ENCODE measurements at regions not wholly inside any gene's neighbourhood (a gene's known extent, or its start where the extent isn't known, plus 50 kb on each side); places are given as distances from the start of the nearest gene placed in this dataset.

GRCh38 chr4:107562316-107562715 lies 157.7 kb downstream of the PAPSS1 start:
- no peak for DNase-seq (ENCODE audit: low read depth)

DNA sequence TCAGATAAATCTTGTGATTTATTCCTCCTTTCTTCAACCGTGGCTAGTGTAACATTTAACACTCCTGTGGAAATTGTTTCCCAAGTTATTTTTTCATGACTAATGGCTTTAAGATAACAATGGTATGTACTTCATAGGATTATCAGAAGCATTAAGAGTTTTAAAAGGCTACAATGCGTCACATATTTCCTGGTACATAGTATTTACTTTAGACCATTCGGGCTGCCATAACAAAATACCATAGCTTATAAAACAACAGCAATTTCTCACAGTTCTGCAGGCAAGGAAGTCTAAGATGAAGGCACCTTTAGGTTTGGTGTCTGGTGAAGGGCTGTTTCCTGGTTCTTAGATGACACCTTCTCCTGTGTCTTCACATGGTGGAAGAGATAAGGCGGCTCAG lies 158.6 kb downstream of the PAPSS1 start:
- DNase-seq (ENCODE audit: low read depth) = no peak

GRCh38 chr4:107559653-107560052 lies 160.4 kb downstream of the PAPSS1 start:
- DNase-seq (ENCODE audit: low read depth) = no peak

DNA sequence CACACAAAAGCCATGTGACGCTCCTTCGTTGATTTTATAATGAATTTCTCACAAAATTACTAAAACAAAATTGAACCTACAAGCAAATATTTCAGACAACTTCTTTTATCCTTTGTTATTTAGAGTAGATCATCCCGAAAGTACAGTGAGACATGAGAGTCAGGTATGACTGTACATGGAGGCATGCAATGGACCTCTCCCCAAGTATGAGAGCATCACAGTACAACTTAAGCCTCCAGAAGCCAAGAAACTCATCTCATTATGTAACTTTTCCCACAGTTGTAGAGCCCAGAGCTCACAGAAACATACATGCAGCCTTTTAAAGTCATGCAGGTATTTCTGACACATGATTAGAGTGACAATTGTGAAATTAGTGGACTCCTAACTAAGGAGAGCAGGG lies 167.7 kb downstream of the PAPSS1 start:
- DNase-seq (ENCODE audit: low read depth) = no peak

DNA sequence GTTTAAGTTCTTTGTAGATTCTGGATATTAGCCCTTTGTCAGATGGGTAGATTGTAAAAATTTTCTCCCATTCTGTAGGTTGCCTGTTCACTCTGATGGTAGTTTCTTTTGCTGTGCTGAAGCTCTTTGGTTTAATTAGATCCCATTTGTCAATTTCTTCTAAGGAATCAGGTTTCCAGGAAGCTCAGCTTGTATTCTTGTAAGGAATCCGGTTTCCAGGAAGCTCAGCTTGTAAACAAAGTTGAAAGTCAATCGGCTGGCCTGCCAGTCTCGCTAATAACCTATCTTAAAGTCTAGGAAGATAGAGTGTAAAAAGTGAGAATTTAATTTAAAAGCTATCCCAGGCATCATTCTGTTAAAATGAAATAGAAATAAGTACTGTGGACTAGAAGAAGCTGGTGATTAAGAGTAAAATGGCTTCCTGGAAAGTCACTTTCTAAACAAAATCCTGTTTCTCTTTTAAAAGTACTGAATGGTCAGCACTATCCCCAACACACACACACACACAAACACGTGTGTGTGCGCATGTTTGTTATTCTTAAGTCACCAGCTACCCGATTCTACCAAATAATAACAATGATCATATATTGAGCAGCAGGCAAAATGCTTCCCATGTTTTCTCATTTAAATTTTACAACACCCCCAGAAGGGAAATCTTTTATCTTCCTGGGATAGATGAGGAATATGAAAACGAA lies 171.7 kb downstream of the PAPSS1 start:
- peak; percentile 21 for DNase-seq (ENCODE audit: low read depth)

- no peak for DNase-seq (ENCODE audit: low read depth)
These were observed 173.4 kb downstream of the PAPSS1 start for GRCh38 chr4:107546638-107547037.

DNA sequence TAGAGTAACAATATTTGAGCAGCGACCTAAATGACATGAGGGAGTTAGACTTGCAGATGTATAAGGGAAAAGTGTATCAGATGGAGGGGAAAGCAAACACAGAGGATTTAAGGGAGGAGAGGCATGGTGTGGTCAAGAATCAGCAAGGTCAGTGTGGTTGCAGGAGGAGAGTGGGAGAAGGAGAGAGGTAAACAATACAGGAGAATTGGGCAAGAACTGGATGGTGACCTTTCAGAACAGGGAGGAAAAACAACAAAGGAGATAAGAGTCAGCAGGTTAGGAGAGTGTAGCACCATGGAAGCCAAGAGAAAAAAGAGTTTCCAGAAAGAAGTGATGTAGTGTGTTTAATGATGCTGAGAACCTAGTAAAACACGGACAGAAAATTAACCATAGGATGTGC lies 178.5 kb downstream of the PAPSS1 start:
- no peak for DNase-seq (ENCODE audit: low read depth)

DNA sequence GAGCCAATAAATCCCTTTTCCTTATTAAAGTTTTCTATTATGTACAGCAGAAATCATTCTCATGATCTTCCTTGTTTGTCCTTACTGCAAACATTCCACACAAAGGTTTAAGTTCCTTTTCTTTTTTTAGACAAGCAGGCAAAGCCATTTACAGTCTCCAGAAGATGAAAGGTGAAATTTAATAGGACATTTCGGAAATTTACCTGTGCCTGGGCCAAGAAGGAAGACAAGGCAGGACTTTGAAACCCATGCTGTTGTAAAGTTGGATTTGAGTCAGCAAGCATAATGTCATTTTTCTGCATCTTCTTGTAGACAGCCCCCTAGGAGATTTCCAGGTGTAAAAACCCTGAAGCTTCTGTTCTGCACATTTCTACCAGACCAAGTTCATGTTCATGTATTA lies 188.1 kb downstream of the PAPSS1 start:
- no peak for DNase-seq (ENCODE audit: low read depth)

GRCh38 chr4:107520368-107520767 lies 199.7 kb downstream of the PAPSS1 start:
- no peak for DNase-seq (ENCODE audit: low read depth)

DNA sequence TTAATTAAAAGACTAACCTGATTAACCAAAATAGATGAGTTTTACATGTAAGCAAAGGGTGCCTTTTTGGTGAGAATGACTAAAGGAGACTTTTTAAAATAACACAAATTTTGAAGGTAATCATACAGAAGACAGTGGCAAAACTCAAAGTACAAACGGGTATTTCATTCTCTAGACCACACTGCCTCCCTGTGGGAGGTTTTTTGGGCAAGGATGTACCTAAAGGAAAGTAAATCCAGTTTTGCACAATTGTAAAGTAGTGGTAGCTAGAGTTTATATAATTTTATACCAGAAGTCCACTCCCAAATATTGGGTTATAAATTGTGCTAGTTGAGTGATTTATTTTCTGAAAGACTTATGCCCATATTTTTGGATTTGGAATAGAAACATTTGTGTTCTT lies 201.0 kb downstream of the PAPSS1 start:
- DNase-seq (ENCODE audit: low read depth) = peak; percentile 27

GRCh38 chr4:107518076-107518475 lies 202.0 kb downstream of the PAPSS1 start:
- no peak for DNase-seq (ENCODE audit: low read depth)

DNA sequence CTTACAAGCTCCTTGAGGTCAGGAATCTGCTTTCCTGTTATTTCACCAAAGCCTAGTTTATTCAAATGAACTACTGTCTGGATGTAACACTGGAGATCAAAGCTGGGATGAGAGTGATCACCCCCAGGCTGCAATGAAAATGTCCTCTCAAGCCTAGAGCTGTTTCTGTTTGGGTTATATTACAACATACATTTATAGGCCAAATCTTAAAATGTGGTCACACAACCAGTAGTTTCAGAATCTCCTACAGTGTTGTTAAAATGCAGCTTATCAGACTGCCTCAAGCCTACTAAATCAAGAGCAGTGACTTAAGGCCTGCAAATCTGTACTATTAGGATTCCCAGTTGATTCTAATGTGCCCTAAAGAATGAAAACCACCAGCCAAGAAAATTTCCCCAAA lies 207.5 kb downstream of the PAPSS1 start:
- DNase-seq (ENCODE audit: low read depth) = no peak

- DNase-seq (ENCODE audit: low read depth) = no peak
These were observed 210.4 kb downstream of the PAPSS1 start for GRCh38 chr4:107509615-107510014.

DNA sequence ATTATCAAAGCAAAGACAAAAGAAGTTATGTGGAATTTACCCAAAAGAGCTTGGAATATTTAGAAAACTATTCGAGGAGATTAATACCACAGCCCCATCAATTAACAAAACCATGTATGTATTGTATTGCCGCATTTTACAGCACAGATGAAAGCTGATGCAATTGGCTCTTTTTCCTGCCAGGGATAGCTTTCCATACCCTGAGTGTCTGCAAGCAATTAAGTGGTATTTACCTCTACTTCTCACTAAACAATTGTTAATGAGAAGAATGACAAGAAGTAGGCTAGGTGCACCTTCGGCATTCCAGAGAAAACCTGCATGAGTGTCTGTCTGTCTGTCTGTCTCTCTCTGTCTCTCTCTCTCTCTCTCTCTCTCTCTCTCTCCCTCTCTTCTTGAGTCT lies 219.5 kb downstream of the PAPSS1 start:
- DNase-seq (ENCODE audit: low read depth) = no peak

DNA sequence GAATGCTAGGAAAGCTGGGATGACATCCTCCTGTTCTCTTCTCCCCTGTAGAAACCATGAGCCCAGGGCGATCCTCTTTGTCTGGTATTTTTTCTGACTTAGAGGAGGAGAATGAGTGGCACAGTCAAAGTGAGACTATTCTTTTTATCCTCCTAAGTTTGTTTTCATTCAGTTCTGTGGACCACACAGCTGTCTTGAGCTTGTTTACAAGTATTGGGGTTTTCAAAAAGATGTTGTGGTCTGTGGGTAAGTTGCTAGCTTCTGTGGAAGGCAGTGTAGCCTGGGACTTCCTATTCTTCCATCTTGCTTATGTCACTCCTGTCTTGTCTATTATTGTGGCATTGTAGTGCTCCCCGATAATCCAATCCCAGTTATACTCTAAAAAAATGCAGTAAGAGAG lies 223.0 kb downstream of the PAPSS1 start:
- no peak for DNase-seq (ENCODE audit: low read depth)

DNA sequence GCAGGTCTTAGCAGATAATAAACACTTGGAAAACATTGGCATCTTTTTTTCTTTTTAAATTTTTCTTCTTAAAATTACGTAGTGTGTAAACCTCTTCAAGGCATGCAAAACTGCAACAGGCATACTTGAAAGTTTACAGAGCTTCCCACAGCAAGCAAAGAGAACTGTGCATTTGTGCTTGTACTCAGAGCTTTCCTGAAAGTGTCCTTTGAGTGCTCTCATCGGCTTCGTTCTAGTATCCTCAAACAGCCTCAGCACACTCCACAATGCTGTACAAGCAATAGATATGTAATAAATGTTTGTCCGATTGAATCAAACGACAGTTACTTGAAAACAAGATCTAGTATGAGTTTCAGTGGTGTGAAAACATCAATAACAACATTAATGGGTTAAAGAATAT lies 227.5 kb downstream of the PAPSS1 start:
- DNase-seq (ENCODE audit: low read depth) = no peak

DNA sequence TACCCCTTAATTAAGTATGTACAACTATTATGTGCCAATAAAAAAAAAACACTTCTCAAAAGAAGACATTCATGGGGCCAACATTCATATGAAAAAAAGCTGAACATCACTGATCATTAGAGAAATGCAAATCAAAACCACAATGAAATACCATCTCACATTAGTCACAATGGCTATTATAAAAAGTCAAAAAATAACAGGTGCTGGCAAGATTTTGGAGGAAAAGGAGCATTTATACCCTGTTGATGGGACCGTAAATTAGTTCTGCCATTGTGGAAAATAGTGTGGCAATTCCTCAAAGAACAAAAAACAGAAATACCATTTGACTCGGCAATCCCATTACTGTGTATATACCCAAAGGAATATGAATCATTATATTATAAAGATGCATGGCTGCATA lies 229.9 kb downstream of the PAPSS1 start:
- DNase-seq (ENCODE audit: low read depth) = no peak

DNA sequence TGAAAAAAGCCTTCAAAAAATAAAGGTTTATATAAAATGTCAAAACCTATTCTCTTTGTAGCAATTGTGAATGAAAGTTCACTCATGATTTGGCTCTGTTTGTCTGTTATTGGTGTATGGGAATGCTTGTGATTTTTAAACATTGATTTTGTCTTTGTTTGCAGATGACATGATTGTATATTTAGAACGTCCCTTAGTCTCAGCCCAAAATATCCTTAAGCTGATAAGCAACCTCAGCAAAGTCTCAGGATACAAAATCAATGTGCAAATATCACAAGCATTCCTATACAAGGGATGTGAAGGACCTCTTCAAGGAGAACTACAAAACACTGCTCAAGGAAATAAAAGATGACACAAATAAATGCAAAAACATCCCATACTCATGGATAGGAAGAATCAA lies 236.4 kb downstream of the PAPSS1 start:
- DNase-seq (ENCODE audit: low read depth) = peak; percentile 14

DNA sequence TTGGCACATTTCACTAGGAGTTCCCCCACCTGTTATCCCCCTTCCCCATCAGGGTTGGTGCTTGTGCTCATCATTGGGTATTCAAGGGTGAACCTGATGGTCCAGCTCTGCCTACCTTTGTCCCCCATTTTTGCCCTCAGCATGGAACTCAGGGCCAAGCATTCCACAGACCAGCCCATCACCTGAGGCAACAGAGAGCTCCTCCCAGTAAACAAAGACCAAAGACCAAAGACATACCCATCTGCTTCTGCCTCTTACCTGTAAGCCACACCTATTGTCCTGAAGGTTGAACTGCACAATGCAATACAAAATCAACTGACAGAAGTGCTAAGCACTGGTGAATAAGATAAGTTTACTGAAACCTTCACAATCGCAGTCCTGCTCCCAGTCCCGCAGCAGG lies 237.5 kb downstream of the PAPSS1 start:
- no peak for DNase-seq (ENCODE audit: low read depth)

DNA sequence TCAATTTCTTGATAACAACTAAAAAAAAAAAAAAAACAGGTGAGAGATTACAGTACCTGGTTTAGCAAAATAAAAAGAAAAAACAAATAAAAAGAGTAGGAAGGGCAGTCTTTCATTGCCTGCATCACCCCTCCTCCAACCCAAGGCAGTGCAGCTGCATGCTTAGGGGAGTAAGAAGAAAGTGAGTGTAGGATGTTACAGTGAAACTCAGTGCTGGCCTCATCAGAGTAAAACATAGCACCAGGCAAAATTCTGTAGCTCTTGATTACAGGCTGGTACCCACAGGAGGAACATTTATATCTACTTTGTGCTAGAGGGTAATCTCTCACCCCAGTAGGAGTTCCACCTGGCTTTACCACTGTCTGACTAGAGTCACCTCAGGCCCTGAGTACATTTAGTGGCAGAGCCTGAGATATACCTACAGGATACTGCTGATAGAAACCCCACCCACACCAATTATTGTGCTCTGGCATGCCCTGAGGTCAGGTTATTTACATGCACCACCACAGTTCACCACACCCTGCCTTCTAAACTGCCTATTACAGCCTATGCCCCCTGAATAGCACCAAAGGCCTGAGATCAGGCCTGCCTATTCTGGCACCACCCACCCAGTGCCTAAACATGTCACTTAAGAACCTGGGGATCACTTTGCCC lies 241.6 kb downstream of the PAPSS1 start:
- DNase-seq (ENCODE audit: low read depth) = no peak

DNA sequence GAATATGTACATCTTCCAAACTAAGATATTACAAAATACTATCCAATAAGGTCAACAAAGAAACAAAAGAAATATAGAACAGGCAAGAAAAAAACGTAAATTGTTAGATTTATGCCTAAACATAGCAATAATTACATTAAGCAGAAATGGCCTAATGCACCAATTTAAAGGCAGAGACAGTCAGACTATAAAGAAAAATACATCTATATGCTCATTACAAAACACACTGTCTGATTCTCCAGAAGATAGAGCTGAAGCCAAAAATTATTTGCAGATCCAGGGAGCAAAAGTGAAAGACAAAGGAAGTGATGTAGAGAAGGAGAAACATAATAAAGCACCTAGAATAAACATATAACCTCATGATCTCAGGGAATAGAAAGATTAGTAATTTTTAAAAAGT lies 246.9 kb downstream of the PAPSS1 start:
- no peak for DNase-seq (ENCODE audit: low read depth)

GRCh38 chr4:107472265-107472948 lies 247.6 kb downstream of the PAPSS1 start:
- no peak for DNase-seq (ENCODE audit: low read depth)

DNA sequence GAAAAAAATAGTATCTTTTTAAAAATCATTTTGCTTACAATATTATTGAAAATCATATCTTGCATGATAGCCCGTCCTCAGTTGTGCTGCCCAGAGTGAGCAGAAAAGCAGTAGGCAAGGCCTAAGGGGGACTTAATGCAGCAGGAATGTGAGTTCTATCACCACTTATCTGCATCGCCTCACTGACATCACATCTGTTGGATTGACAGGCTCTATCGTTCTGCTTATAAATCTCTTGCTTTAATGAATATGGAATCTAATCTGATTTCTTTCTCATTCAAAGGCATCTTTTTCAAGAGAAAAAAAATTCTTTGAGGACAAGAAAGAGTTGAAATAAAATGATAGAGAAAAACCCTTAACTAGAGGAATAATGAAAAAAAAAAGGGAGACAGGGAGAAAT lies 249.9 kb downstream of the PAPSS1 start:
- DNase-seq (ENCODE audit: low read depth) = no peak

- DNase-seq (ENCODE audit: low read depth) = no peak
These were observed 251.2 kb downstream of the PAPSS1 start for GRCh38 chr4:107468812-107469211.

Data from fibroblast of gingiva (primary cell).